ENCODE measurements at regions not wholly inside any gene's neighbourhood (a gene's known extent, or its start where the extent isn't known, plus 50 kb on each side); places are given as distances from the start of the nearest gene placed in this dataset.

DNA sequence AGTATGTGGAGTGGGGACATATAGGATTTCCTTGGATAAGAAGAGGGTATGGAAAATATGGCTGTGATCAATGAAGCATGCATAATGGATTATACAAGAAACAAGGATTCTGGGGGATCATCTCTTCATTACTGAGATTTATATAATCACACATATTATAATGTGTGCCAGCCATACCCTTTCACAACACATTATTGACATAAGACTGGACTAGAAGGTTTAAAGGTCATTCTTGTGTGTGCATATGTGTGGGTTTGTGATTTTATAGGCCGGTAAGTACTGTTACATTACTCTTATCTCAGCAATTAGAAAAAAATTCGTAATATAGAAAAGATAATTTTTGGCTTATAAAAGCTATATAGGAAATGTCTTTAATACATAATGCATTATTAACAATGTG is 62.2 kb upstream of the DCC start:
- TF ChIP-seq, protein P1, sequence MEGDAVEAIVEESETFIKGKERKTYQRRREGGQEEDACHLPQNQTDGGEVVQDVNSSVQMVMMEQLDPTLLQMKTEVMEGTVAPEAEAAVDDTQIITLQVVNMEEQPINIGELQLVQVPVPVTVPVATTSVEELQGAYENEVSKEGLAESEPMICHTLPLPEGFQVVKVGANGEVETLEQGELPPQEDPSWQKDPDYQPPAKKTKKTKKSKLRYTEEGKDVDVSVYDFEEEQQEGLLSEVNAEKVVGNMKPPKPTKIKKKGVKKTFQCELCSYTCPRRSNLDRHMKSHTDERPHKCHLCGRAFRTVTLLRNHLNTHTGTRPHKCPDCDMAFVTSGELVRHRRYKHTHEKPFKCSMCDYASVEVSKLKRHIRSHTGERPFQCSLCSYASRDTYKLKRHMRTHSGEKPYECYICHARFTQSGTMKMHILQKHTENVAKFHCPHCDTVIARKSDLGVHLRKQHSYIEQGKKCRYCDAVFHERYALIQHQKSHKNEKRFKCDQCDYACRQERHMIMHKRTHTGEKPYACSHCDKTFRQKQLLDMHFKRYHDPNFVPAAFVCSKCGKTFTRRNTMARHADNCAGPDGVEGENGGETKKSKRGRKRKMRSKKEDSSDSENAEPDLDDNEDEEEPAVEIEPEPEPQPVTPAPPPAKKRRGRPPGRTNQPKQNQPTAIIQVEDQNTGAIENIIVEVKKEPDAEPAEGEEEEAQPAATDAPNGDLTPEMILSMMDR (IDR thresholded peaks at IDR 0.05), result no peak
- 85% methylated on average over 2 of the region's 2 CpGs for WGBS
- Histone ChIP-seq H3K9me3 (no peaks in the 10 kb centered on the region), H3K27ac (replicated peaks in 1 of 4) (no peak overlapping the region), H3K36me3 (no peaks in the 10 kb centered on the region), H3K4me1 (no peaks in the 10 kb centered on the region), H3K4me3 (no peak overlapping the region), H3K27me3 (no peaks in the 10 kb centered on the region)
- no peak for DNase-seq (ENCODE audit: extremely low spot score)
- intact Hi-C loops (cut with DNase I), result no loop called here

DNA sequence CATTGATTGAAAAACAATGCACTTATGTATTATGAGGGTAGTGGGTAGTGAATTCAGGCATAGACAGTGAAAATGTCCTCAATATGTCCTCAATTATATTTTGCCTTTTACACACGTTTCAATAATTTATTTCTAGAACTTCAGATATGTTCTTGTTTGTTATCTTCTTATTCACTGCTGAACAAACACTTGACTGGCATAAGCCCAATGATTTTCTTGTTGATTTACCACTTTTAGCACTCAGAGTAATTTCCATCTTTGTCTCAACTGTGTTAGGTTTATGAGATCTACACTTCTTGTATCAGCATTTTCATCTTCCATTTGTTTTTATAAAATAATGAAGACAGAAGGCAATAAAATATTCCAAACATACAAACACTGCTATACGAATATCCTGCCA is 61.8 kb upstream of the DCC start:
- Histone ChIP-seq H3K4me3 (no peak overlapping the region), H3K27me3 (no peaks in the 10 kb centered on the region), H3K4me1 (no peaks in the 10 kb centered on the region), H3K9me3 (no peaks in the 10 kb centered on the region), H3K27ac (replicated peaks in 1 of 4) (no peak overlapping the region), H3K36me3 (no peaks in the 10 kb centered on the region)
- TF ChIP-seq POLR2A (IDR thresholded peaks at IDR 0.05; ENCODE audit: low read depth) (no peak), EP300 (IDR thresholded peaks at IDR 0.05) (no peak), POLR2AphosphoS5 (IDR thresholded peaks at IDR 0.05) (no peak)
- TF ChIP-seq, protein P1 (IDR thresholded peaks at IDR 0.05), result no peak
- no peak for DNase-seq (ENCODE audit: extremely low spot score)
- WGBS, result 51% methylated on average over 2 of the region's 2 CpGs
- intact Hi-C loops (cut with DNase I), result no loop called here

DNA sequence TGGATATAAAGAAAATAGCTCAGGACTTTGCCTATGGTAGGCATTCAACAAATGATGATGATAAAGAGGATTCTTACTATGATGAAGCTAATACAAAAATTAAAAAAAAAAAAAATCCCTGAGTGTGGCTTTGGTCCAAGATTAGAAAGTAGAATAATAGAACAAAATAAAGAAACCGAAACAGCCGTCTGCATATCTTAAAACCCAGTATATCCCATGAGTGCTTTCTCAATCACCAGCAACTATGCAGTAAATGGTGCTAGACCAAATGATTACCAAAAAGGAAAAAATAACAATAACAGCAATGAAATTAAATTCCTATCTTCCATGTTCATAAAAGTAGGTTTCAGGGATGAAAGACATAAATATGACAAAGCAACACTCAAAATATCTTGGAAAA is 59.3 kb upstream of the DCC start:
- H3K36me3 ChIP-seq, result no peaks in the 10 kb centered on the region
- intact Hi-C loops (cut with DNase I), result no loop called here
- no peaks in the 10 kb centered on the region for H3K4me1 ChIP-seq
- WGBS, result 79% methylated on average over 2 of the region's 2 CpGs
- H3K9me3 ChIP-seq, result no peaks in the 10 kb centered on the region
- TF ChIP-seq POLR2A (IDR thresholded peaks at IDR 0.05; ENCODE audit: low read depth) (no peak), EP300 (IDR thresholded peaks at IDR 0.05) (no peak), POLR2AphosphoS5 (IDR thresholded peaks at IDR 0.05) (no peak)
- TF ChIP-seq, protein P1 (IDR thresholded peaks at IDR 0.05), result no peak
- DNase-seq (ENCODE audit: extremely low spot score), result no peak
- H3K27ac ChIP-seq (replicated peaks in 1 of 4), result no peak overlapping the region
- no peak overlapping the region for H3K4me3 ChIP-seq
- no peaks in the 10 kb centered on the region for H3K27me3 ChIP-seq

DNA sequence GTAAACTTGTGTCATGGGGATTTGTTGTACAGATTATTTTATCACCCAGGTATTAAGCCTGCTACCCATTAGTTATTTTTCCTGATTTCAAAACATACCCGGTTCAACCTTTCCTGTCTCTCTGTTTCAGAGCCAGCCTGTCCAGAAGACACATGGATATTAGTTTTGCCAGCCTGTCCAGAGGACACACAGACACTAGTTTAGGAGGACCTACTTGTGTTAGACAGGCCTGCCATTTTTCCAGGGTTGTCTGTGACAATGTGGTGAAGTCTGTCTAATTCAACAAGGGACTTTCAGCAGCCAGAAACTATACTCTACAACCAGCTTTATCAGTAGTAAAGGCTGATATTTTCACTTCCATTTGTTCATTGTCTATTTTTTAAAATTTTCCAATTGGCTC is 56.1 kb upstream of the DCC start:
- Histone ChIP-seq H3K36me3 (no peaks in the 10 kb centered on the region), H3K27me3 (no peaks in the 10 kb centered on the region), H3K4me1 (no peaks in the 10 kb centered on the region), H3K4me3 (no peak overlapping the region), H3K9me3 (no peaks in the 10 kb centered on the region), H3K27ac (replicated peaks in 1 of 4) (no peak overlapping the region)
- TF ChIP-seq POLR2A (IDR thresholded peaks at IDR 0.05; ENCODE audit: low read depth) (no peak), EP300 (IDR thresholded peaks at IDR 0.05) (no peak), POLR2AphosphoS5 (IDR thresholded peaks at IDR 0.05) (no peak)
- TF ChIP-seq, protein P1 (IDR thresholded peaks at IDR 0.05), result no peak
- 88% methylated on average over 1 of the region's 1 CpG for WGBS
- DNase-seq (ENCODE audit: extremely low spot score), result no peak
- intact Hi-C loops (cut with DNase I), result no loop called here

DNA sequence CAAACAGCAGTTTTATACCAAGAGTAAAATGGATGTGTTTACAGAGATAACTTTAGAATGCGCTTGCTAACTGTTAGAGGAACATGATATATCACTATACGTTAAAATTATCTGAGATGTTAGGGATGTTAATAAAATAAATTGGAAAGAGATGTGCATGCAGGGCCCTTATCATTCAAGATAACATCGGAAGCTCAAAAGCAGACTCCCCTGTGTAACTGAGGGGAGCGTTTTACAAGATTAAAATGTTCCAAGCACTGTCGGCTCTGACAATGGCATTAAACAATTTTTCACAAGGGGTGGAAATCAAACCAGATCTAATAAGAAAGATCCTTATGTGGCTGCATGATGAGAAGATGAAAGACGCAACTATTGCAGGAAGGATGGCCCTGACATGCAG is 53.3 kb upstream of the DCC start:
- WGBS, result 64% methylated on average over 6 of the region's 6 CpGs
- Histone ChIP-seq H3K27ac (replicated peaks in 1 of 4) (no peak overlapping the region), H3K9me3 (no peaks in the 10 kb centered on the region), H3K4me3 (no peak overlapping the region), H3K4me1 (no peaks in the 10 kb centered on the region), H3K36me3 (no peaks in the 10 kb centered on the region), H3K27me3 (no peaks in the 10 kb centered on the region)
- no peak for TF ChIP-seq EP300 (IDR thresholded peaks at IDR 0.05)
- no peak for TF ChIP-seq POLR2AphosphoS5 (IDR thresholded peaks at IDR 0.05)
- no peak for TF ChIP-seq POLR2A (IDR thresholded peaks at IDR 0.05; ENCODE audit: low read depth)
- TF ChIP-seq, protein P1 (IDR thresholded peaks at IDR 0.05), result no peak
- no peak for DNase-seq (ENCODE audit: extremely low spot score)
- intact Hi-C loops (cut with DNase I), result no loop called here

Measured in esophagus muscularis mucosa (tissue), 4 donors.